Transverse colon (tissue), 4 donors: ENCODE measurements at regions not wholly inside any gene's neighbourhood (a gene's known extent, or its start where the extent isn't known, plus 50 kb on each side); places are given as distances from the start of the nearest gene placed in this dataset.

ENCODE experiments used
- DNase-seq: peaks from one replicate; pipeline ENCODE4 v3.0.0-alpha.2; 2019
- H3K27ac ChIP-seq, 4 donors: fragments of 200-600 bp; sonication (generic); 2 replicates each; pipeline ENCODE4 v1.5.1; 2016 to 2018; ENCODE audit warnings: inconsistent platforms in 4 of 4
- H3K27me3 ChIP-seq: fragments of 200-600 bp; sonication (generic); 2 replicates; pipeline ENCODE4 v1.5.1; 2017; ENCODE audit warnings: inconsistent platforms
- H3K36me3 ChIP-seq, 4 donors: fragments of 200-600 bp; sonication (generic); 2 replicates each; pipeline ENCODE4 v1.5.1; 2017 to 2019; ENCODE audit warnings: inconsistent platforms in 4 of 4
- H3K4me1 ChIP-seq, 4 donors: fragments of 200-600 bp; sonication (generic); 2 replicates each; pipeline ENCODE4 v1.5.1; 2017 to 2020; ENCODE audit warnings: inconsistent platforms in 4 of 4
- H3K4me3 ChIP-seq, 4 donors: fragments of 200-600 bp; sonication (generic); 1 replicate in 1 of 4; 2 replicates in 3 of 4; pipeline versions ENCODE4 v1.5.1 to v1.6.1; 2017 to 2019; ENCODE audit warnings: inconsistent platforms in 4 of 4
- H3K9me3 ChIP-seq, 2 donors: fragments of 200-600 bp; sonication (generic); 2 replicates each; pipeline ENCODE4 v1.5.1; 2017 to 2019; ENCODE audit warnings: inconsistent platforms in 2 of 2
- EP300 ChIP-seq: sonication (generic); formaldehyde crosslinking; IDR thresholded peaks from one replicate; pipeline ENCODE4 v1.6.1; 2017; ENCODE audit warnings: antibody characterized with exemption, low read depth
- POLR2A ChIP-seq: fragments of 450-650 bp; IDR thresholded peaks from one replicate; pipeline ENCODE4 v1.6.1; 2016; ENCODE audit warnings: antibody characterized with exemption, mild to moderate bottlenecking, moderate library complexity
- POLR2AphosphoS5 ChIP-seq, 3 donors: sonication (generic); formaldehyde crosslinking; IDR thresholded peaks; one replicate each; pipeline ENCODE4 v1.6.1; 2016; ENCODE audit warnings: antibody characterized with exemption in 3 of 3
- WGBS, 2 donors: methylation state at CpG; one replicate each; pipeline ENCODE4 v1.1.5; 2018; ENCODE audit warnings: low coverage in 1 of 2; 5-methylcytosine and 5-hydroxymethylcytosine counted together
- in situ Hi-C, 4 donors: fragments of 200-750 bp; cut with MboI; loops; one replicate each; pipeline versions ENCODE4 v1.15.0 to v1.15.1; 2017; ENCODE audit warnings: low sequenced_read_pairs in 3 of 4, low pct_ligation_motif_present in 1 of 4, low pct_unique_long_range_greater_than_20kb in 1 of 4
- intact Hi-C: fragments of 100-400 bp; cut with DNase I; formaldehyde crosslinking; loops from one replicate; pipeline ENCODE4 v1.15.1; 2023; ENCODE audit warnings: low total_unique reads
- TF ChIP-seq, protein P1 (sequence below), 5 experiments: fragments of 200-600 bp in 3 of 5; fragments of 450-650 bp in 2 of 5; sonication (generic) in 3 of 5; IDR thresholded peaks; 1 replicate in 2 of 5; 2 replicates in 3 of 5; pipeline ENCODE4 v1.5.1; 2016 to 2017; ENCODE audit warnings: antibody characterized with exemption in 5 of 5, inconsistent platforms in 3 of 5, mild to moderate bottlenecking in 2 of 5, moderate library complexity in 1 of 5

GRCh38 chr2:100645695-100646429 is 83.1 kb downstream of the PDCL3 start:
- Histone ChIP-seq H3K9me3 (no peaks in the 10 kb centered on the region), H3K27ac (no peak overlapping the region), H3K4me3 (no peak overlapping the region), H3K4me1 (no peaks in the 10 kb centered on the region), H3K36me3 (no peaks in the 10 kb centered on the region), H3K27me3 (no peaks in the 10 kb centered on the region)
- in situ Hi-C loops = no loop called here
- TF ChIP-seq EP300 = no peak
- TF ChIP-seq POLR2AphosphoS5 (IDR thresholded peaks at IDR 0.05) = no peak
- no peak for TF ChIP-seq POLR2A
- TF ChIP-seq, protein P1, sequence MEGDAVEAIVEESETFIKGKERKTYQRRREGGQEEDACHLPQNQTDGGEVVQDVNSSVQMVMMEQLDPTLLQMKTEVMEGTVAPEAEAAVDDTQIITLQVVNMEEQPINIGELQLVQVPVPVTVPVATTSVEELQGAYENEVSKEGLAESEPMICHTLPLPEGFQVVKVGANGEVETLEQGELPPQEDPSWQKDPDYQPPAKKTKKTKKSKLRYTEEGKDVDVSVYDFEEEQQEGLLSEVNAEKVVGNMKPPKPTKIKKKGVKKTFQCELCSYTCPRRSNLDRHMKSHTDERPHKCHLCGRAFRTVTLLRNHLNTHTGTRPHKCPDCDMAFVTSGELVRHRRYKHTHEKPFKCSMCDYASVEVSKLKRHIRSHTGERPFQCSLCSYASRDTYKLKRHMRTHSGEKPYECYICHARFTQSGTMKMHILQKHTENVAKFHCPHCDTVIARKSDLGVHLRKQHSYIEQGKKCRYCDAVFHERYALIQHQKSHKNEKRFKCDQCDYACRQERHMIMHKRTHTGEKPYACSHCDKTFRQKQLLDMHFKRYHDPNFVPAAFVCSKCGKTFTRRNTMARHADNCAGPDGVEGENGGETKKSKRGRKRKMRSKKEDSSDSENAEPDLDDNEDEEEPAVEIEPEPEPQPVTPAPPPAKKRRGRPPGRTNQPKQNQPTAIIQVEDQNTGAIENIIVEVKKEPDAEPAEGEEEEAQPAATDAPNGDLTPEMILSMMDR (IDR thresholded peaks at IDR 0.05) = no peak
- intact Hi-C loops = no loop called here
- DNase-seq = no peak
- WGBS, 2 donors = 68 to 73% methylated on average over 8 of the region's 8 CpGs

DNA sequence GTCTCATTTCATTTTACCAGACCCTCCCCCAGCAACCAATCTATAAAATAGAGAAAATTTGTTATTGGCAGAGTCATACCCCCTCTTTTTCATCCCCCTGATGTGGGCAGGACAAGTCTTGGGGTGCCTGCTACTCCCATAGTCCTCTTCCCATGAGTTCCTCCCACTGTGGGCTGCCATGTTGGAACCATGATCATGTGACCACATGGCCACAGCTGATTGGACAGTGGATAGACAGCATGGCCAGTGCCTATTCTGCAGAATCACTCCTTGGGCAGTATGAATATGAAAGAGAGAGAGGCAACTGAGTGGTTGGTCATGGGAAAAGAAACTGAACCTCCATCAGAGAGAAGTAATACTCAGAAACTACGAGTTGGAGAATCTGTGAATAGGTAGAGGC is 84.9 kb downstream of the PDCL3 start:
- Histone ChIP-seq H3K4me3 (no peak overlapping the region), H3K4me1 (no peaks in the 10 kb centered on the region), H3K36me3 (no peaks in the 10 kb centered on the region), H3K9me3 (no peaks in the 10 kb centered on the region), H3K27me3 (no peaks in the 10 kb centered on the region), H3K27ac (no peak overlapping the region)
- no peak for DNase-seq
- TF ChIP-seq POLR2AphosphoS5 (IDR thresholded peaks at IDR 0.05) (no peak), POLR2A (no peak), EP300 (no peak)
- TF ChIP-seq, protein P1 (IDR thresholded peaks at IDR 0.05) = no peak
- 79 to 100% methylated on average over 1 of the region's 1 CpG for WGBS, 2 donors
- intact Hi-C loops = no loop called here
- in situ Hi-C loops = no loop called here

- H3K27ac ChIP-seq = no peak overlapping the region
- no peak for DNase-seq
- H3K36me3 ChIP-seq = no peaks in the 10 kb centered on the region
- no peak overlapping the region for H3K4me3 ChIP-seq
- no peaks in the 10 kb centered on the region for H3K27me3 ChIP-seq
- intact Hi-C loops = no loop called here
- H3K9me3 ChIP-seq = no peaks in the 10 kb centered on the region
- no peaks in the 10 kb centered on the region for H3K4me1 ChIP-seq
- in situ Hi-C loops = no loop called here
- 66 to 70% methylated on average over 2 to 3 of the region's 3 CpGs for WGBS, 2 donors
- TF ChIP-seq POLR2AphosphoS5 (IDR thresholded peaks at IDR 0.05) (no peak), POLR2A (no peak), EP300 (no peak)
- TF ChIP-seq, protein P1 (IDR thresholded peaks at IDR 0.05) = no peak
These were observed 87.4 kb downstream of the PDCL3 start for GRCh38 chr2:100650151-100650550.

DNA sequence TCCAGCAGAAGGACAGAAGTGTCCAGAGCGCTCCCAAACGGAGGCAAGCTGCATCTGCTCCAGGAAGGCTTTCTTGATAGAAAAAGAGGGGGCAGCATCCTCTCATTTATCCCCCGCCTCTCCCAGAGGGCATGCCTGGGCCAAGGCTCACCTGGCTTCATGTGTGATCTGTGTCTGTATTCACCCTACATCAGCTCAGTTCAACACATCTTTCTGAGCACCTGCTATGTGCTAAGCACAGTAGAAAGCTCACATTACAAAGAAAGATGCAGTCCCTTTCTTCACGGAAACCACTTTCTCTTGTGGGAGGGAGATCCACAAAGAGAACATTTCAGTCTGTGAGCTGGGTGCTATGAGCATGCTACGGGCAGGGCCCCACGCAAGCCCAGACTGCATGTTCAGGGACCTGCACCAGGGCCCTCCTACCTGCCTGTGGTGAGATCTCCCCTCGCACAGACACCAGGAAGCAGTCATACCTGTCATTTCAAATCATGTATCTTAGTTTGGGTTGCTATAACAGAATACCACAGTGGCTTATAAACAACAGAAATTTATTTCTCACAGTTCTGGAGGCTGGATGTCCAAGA is 90.7 kb downstream of the PDCL3 start:
- in situ Hi-C loops (no loop called here), intact Hi-C loops (no loop called here)
- no peak for TF ChIP-seq POLR2A
- TF ChIP-seq POLR2AphosphoS5 (IDR thresholded peaks at IDR 0.05) = no peak
- TF ChIP-seq EP300 = no peak
- TF ChIP-seq, protein P1 (IDR thresholded peaks at IDR 0.05) = no peak
- Histone ChIP-seq H3K4me1 (no peaks in the 10 kb centered on the region), H3K4me3 (no peak overlapping the region), H3K9me3 (no peaks in the 10 kb centered on the region), H3K27ac (no peak overlapping the region), H3K27me3 (peaks cover 4% of the 10 kb centered on the region), H3K36me3 (no peaks in the 10 kb centered on the region)
- no peak for DNase-seq
- 75% methylated on average over 7 of the region's 7 CpGs; no CpG with 5 or more reads in 1 of the 2 donors for WGBS, 2 donors
